Right renal cortex interstitium (tissue), 3 donors: ENCODE measurements at regions not wholly inside any gene's neighbourhood (a gene's known extent, or its start where the extent isn't known, plus 50 kb on each side); places are given as distances from the start of the nearest gene placed in this dataset.

Experiments used
- DNase-seq, 3 donors: peaks; one replicate each; pipeline ENCODE4 v3.0.0-alpha.2; 2013; ENCODE audit warnings: low read depth in 3 of 3, low spot score in 2 of 3

DNA sequence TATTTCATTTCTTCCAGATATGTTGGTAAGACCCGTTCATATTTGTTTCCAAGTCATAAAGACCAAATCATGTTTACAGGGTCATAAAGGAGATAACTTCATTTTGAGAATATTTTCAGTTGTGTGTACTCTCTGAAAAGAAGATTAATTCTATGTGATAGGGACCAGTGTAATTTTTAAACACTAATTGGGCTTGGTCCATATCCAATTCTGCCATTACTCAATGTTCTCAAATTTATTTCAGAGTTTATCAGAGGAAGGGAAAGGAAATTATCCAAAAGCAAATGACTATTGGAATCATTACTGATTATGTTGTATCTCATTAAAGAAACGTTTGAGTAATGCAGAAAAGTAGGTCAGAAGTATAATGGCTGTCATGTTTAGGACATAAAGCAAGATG lies 126.8 kb upstream of the DCN start:
- no peak for DNase-seq

DNA sequence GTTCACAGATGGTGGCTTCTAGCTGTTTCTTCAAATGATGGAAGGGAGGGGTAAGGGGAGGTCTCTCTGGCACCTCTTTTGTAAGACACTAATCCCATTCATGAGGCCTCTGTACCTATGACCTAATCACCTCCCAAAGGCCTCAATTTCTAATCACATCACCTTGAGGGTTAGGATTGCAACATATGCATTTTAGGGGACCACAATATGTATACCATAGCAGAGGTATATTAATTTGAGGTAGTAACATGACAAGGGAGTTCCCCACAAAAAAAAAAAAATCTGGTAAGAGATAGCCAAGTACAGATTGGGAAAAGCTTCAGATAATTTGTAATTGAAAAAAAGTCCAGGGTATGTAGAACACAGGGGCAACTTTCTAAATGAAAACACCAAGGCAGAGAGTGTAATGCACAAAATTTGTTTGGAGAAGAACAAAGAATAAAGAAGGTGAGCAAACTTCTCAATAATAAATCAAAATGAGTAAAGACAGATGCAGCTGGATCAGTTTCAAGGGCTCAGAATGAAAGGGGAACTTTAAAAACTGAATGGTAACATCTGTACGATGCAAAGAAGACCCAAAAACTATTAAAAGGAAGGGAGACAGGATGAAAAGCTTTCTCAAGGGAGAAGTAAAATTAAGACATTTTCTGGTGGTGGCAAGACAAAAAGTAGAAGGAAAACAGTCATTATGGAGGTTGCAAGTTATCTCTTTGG lies 125.5 kb upstream of the DCN start:
- no peak for DNase-seq

DNA sequence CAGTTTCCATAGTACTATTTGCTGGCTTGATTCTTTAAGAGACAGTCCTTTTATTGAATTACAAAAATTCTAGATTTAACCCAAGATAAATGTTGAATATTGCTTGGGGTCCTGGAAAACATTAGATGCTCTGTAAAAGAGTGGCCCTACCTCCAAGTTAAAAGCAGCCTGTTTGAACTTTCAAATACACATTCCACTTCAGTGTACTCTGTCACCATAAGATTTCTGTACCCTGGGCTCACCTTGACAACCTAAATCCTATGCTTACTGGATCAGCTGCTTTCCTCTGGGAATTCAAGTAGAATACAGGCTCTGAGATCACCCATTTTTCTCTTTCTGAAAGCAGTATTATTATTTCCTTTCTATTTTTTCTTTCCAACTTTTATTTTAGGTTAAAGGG lies 107.7 kb upstream of the DCN start:
- no peak for DNase-seq

DNA sequence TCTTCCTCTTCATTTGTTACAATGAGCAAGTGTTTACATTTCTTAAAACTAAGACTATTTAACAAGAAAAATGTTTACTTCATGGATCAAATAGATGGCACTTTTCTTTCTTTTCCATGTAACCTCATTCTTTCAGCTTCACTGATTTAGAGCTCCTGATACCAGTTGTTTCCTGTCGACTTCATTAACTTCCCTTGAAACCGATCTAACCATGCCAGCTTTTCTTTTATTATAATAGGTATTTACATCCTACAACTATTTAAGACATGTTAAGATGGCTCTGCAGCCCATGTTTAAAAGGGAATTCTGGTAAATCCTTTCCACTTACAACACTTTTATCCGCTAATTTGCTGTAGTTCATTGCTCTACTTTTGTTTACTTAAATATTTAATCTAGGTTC lies 107.3 kb upstream of the DCN start:
- DNase-seq: no peak

DNA sequence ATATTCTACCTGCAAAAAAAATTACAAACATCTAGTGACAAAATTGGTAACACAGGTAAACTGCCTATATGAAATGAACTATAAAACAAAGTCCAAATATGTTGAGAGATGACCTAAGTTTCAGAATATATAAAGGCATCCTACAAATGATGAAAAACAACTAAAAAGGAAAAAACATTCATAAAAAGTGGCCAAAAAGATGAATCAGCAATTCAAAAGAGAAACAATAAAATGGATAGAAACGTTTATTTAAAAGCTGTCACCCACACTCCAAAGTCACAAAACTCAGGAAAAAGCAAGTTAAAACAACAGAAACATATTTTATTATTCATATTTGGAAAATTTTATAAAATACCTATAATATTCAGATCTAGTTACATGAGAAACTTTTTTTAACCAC lies 106.5 kb upstream of the DCN start:
- no peak for DNase-seq

DNA sequence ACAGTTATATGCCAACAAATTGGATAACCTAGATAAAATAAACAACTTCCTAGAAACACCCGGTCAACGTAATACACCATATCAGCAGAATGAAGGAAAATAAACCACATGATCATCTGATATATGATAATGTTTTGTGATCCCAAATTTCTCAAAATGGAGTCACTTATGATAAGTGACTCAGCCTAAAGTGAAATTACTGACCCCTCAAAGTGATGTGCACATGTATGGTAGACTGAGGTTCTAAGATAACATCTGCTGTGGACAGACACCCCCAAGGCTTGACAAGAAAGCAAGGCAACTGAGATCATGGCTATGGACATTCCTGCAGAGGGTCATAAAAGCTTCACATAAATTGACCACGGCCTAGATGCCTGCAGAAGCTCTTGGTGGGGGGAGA lies 105.1 kb upstream of the DCN start:
- no peak for DNase-seq

DNA sequence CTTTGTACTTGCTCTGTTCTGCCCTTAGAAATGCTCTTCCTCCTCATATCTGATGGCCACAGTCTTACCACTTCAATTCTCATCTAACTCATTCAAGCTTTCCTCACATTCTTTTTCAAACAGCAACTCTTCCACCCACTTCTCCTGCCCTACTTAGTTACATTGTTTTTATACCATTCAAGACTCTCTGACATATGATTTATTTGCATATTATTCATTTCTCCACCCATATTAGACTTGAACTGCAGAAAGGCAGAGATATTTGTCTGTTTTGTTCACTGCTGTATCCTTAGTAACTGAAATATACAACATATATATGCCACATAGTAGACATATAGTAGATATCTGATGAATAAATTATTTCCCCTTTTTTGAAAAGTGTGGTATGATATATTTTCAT lies 95.5 kb upstream of the DCN start:
- DNase-seq: no peak

DNA sequence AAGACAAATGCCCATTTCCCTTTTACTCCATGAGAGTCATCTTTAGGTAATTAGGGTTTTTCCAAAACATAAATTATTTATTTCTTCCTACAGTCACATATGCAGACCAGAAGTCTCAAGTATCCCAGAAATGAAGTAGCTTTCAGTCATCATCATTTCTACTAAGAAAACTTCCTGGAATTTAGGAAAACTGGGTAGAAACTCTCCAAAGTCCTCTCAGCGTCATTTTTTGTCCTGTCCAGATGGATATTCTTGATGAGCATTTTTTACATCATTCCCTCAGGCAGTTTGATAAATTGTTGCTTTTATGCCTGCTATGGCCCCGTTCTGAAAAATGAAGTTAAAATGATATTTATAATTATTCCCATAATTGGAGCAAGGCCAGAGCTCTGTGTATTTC lies 93.9 kb upstream of the DCN start:
- DNase-seq: no peak

DNA sequence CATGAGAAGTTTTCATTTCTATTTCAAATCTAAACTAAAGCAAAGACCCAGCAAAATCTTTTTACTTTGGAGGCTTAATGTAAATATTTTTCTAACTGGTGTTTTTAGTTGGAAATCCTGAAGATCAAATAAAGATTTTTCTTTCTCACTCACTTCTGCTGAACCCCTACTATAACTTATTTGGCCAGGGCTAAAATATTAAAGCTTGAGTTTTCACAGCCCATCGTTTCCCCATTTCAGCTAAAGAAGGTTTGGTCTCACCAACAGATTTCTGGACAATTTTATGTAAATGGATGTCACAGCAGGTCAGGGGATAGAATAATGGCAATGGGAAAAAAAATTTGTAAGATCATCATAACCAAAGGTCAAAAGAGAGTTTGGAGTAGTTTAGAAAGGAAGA lies 92.7 kb upstream of the DCN start:
- no peak for DNase-seq

DNA sequence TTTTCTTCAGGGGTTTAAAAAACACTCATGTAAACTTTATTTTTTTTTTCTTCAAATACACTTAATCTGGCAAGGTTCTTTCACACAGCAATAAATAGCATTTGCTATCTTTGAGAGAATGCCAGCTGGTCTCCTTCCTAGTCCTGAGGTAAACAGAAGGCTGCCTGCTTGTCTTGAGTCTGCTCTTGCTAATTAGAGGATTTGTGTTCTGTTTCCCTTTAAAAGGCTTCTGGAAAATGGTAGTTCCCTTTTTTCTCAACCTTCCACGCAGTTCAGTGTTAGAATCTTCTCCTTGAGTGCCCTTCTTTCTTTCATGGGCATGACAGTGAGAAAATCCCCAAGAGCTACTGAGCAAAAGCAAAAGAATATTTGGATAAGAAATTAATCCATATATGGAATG lies 92.3 kb upstream of the DCN start:
- DNase-seq: no peak

DNA sequence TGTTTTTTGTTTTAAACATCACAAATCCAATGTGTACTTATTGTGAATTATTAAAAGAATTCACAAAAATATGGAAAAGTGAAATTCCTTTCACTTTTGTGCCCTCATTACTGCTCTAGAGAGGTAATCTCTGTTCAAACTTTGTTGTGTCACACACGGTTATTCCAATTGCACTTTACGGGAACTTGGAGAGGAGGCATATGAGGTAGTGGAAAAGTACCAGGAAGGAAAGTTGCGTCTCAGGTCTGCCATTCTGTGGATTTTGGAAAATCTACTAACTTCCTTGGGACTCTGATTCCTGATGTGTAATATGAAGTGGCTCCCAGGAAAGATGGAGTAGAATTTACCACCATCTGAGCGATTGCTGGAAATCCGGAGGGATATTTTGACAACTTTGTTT lies 90.9 kb upstream of the DCN start:
- DNase-seq: no peak

DNA sequence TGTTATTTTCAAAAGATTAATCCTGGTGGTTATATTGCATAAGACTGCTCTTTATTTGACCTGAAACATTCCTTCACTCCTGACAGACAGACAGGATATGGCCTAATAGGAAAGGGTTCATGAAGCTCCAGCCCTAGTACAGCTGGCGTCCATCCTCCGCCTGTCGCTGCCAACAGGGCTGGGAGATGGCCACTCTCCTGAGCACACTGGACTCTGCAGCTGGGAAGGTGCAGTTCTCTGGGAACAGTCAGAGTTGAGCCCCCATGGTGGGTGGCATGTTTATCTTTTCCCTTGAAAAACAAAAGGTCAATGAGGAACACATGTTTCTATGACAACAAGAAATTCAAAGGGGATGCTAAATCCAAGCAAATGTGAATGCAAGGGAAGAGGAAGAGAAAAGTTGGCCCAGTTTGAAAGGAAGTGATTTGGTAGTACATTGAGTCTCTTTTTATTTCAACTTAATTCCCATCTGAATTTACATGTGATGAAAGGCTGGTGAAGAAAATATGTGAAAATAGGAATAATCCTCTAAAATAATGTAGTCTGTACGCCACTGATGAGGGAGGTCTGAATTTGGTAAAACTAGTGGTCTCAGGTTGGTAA lies 89.9 kb upstream of the DCN start:
- DNase-seq: no peak

DNA sequence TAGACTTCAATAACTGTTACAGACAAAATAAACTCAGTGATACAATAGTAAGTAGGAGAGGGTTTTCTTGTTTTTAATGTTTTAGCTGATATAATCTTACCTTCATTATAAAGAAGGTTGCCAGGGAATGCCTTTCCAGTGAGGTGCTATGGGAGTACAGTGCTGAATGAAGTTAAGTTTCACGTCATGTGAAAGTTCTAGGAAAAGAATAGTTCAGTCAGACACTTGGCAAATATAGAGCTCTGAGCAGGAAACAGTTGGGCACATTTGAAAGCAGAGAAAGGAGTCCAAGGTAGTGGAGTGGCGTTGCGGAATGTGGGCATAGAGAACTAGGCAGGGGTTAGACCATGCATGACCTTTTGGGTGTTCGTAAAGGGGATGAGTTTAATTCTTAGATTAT lies 88.6 kb upstream of the DCN start:
- no peak for DNase-seq

DNA sequence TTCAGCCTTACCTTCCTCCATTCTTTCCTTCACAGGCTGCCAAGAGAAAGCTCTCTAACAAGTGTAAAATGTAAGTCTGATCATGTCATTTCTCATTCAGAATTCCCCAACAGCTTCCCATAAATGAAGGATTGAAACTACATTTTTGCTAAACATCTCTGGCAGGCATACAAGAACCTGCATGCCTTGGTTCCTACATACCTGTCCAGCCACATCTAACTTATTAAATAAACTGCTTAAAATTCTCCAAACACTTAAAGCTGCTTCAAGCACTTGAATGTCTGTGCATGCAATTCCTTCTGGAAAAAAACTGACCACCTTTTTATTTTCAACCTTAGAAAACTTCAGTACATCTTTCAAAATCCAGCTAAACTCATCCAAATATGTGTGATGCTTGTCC lies 84.4 kb upstream of the DCN start:
- DNase-seq: no peak

DNA sequence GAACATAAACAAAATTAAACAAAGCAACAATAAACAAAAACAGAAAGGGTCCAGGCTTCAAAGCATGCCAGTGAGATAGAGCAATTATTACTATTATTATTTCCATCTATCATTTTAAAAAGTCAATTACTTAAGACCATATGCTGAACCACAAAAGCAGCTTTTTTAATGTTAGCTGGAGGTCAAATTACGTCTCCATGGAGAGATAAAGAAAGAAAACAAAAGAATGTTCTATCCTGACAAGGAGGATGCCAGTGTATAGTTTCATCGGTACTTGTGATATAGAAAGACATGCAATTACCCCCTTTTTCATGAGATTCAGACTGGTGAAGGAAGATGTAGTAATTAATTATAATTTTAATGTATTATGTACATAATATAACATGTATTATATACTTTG lies 81.6 kb upstream of the DCN start:
- DNase-seq: no peak

DNA sequence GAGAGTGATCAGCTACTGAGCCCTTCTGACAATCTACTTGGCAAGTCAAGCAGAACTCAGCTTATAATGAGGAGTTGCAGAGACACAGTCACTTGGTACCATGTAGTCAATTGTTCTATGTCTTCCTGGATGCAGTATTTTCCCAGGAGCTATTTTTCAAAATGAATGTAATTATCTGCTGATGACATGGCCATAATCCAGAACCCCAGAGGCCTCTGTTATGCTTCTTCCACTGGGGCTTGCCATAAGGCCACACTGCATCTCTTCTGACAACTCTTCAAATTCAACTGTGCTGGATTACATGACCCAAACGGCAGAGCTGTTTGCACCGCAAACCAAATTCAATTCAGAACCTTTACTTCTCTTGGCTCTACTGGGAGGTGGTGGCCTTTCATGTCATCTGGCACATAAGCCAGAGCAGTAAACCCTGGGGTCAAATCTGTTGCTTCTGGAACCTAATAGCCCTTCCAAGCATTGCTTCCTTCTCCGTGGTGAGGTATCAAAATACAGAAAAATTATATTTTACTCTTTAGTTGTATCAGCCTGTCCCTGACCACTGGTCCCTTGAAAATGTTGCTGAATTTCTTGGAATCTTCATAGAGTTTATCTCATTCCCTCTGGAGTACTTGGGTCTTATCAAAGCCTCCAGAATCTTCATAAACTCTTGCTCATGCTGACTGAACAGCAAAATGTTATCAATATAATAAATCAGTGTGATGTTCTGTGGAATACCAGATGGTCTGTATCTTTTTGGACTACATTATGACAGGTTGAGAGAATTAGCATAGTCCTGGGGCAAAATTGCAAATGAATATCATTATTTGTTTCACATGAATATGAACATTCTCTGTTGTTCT lies 79.4 kb upstream of the DCN start:
- DNase-seq: no peak

DNA sequence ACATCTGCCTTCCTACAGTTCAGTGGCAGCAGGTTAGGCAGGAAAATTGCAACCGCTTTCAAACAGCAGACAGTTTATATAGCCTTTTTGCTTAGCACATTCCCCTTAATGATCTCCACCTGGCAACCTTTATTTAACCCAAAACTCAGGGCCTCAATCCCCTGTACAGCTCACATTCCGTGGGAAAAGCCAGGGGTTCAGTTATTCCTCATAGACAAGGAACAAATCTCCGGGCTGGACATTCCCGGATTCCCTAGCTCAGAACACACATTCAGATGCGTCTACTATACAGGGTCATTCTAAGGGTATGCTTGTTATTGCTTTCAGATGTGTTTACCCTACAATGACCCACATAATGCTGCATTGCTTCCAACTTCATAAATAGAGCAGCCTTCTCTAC lies 73.8 kb upstream of the DCN start:
- DNase-seq: no peak

DNA sequence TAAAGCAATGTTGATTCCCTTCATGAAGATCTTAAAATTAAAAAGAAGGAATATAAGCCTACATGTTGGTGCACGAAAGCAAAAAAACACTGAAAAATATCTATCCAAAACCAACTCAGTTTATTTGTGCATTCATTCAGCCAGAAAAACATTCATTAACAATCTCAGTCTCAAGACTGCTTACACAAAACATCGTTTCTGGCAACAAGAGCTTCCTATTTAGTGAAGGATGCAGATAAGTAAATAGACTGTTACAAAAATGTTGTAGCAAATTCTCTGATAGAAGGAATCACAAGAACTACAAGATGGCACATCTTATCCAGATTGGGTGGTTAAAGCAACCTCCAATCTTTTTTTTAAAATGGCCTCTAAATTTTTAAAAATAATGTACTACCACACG lies 69.7 kb upstream of the DCN start:
- DNase-seq: no peak

DNA sequence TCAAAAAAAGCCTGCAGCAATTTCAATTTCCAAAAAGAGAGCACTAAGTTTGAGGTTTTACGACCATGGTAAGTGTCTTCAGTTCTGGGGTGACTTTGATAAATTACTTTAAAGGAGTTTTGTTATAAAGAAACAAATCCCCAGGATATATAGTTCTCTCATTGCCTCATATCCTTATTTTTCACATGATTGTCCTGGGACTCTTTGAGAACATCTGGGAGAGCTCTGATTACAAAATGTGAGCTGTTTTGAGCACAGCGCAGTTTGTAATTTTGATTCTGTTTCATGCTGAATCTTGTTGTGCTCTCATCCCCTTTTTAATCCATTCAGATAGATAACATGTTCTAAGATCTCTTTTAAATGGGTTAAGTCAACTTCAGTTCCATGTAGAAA lies 67.7 kb upstream of the DCN start:
- no peak for DNase-seq

DNA sequence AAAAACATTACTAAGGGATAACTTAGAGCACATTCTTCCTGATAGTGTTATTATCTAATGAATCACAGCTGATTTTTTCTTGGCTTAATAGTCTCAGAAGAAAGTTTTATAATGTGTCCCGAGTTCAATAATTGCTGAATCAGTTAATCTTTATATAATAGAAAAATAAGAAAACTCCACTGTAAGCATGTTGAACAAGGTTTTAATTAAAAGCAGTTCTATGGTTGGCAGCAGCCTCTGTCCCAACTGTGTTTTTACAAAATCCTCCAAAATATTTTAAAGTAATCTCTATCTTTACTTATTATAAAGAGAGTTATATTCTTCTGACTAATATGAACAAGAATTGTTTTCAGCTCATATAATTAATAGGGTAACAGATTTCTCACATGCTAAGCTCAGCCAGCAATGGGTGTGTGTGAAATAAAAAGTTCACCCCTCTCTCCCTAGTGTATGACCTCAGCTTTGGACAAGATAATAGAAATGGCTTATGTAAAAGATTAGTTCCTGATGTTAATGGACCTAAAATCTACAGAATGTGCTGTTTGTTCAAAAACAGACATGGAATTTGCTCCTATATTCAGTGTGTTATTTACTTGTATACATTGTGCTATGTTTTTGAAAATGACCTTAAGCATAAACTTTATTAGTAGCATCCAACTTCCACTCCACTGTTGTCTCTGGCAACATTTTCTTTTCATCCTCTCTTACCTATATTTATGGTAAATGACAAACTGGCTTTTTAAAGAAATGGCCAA lies 67.1 kb upstream of the DCN start:
- DNase-seq: no peak

DNA sequence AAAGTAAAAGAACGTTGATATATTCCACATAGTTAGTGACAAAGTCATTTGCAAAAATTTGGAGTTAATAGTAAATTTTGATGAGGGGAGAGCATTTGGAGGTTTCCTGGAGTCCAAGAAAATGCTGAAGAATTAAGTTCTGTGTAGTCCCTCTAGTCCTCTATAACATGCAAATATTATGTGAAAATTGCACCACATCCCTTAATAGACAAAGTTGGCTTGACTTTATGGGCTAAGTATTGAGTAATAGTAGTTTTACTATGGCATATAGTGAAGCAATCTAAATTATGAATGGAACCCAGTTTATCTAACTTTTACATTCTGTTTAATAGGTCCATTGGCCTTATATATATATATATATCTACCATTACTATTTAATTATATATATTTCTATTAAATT lies 66.4 kb upstream of the DCN start:
- no peak for DNase-seq
